ENCODE measurements at regions not wholly inside any gene's neighbourhood (a gene's known extent, or its start where the extent isn't known, plus 50 kb on each side); places are given as distances from the start of the nearest gene placed in this dataset.

GRCh38 chr1:112818990-112819689 is 104.0 kb upstream of the PPM1J start (continued):
- no peak for TF ChIP-seq SCRT2 (tag by site-specific recombination; IDR thresholded peaks at IDR 0.05)
- TF ChIP-seq ZNF596 (tag by site-specific recombination; IDR thresholded peaks at IDR 0.05) = no peak
- no peak for TF ChIP-seq ZNF776 (tag by site-specific recombination; IDR thresholded peaks at IDR 0.05; ENCODE audit: borderline replicate concordance)
- TF ChIP-seq MYNN (tag by site-specific recombination; IDR thresholded peaks at IDR 0.05; ENCODE audit: borderline replicate concordance) = no peak
- TF ChIP-seq, protein P1, sequence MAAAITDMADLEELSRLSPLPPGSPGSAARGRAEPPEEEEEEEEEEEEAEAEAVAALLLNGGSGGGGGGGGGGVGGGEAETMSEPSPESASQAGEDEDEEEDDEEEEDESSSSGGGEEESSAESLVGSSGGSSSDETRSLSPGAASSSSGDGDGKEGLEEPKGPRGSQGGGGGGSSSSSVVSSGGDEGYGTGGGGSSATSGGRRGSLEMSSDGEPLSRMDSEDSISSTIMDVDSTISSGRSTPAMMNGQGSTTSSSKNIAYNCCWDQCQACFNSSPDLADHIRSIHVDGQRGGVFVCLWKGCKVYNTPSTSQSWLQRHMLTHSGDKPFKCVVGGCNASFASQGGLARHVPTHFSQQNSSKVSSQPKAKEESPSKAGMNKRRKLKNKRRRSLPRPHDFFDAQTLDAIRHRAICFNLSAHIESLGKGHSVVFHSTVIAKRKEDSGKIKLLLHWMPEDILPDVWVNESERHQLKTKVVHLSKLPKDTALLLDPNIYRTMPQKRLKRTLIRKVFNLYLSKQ (tag by site-specific recombination; IDR thresholded peaks at IDR 0.05; ENCODE audit: borderline replicate concordance) = no peak
- peak; percentile 56; the same call in 1 of the 2 replicates for TF ChIP-seq ZBTB44 (tag by site-specific recombination; IDR thresholded peaks at IDR 0.05)
- no peak for TF ChIP-seq ZNF175 (tag by site-specific recombination; IDR thresholded peaks at IDR 0.05)
- no peak for TF ChIP-seq INSM2 (tag by site-specific recombination; IDR thresholded peaks at IDR 0.05)
- TF ChIP-seq ZNF423 (tag by site-specific recombination; IDR thresholded peaks at IDR 0.05) = no peak
- TF ChIP-seq ZFP69B (tag by site-specific recombination; IDR thresholded peaks at IDR 0.05) = peak; percentile 81; the same call in 1 of the 2 replicates
- TF ChIP-seq, protein P2, sequence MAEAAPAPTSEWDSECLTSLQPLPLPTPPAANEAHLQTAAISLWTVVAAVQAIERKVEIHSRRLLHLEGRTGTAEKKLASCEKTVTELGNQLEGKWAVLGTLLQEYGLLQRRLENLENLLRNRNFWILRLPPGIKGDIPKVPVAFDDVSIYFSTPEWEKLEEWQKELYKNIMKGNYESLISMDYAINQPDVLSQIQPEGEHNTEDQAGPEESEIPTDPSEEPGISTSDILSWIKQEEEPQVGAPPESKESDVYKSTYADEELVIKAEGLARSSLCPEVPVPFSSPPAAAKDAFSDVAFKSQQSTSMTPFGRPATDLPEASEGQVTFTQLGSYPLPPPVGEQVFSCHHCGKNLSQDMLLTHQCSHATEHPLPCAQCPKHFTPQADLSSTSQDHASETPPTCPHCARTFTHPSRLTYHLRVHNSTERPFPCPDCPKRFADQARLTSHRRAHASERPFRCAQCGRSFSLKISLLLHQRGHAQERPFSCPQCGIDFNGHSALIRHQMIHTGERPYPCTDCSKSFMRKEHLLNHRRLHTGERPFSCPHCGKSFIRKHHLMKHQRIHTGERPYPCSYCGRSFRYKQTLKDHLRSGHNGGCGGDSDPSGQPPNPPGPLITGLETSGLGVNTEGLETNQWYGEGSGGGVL (tag by site-specific recombination; IDR thresholded peaks at IDR 0.05) = no peak
- peak; percentile 44; the same call in 1 of the 2 replicates for TF ChIP-seq GLIS2 (tag by site-specific recombination; IDR thresholded peaks at IDR 0.05)
- TF ChIP-seq ZNF664 (tag by site-specific recombination; IDR thresholded peaks at IDR 0.05) = no peak
- TF ChIP-seq ZNF558 (tag by site-specific recombination; IDR thresholded peaks at IDR 0.05) = peak; percentile 59; the same call in 1 of the 2 replicates
- no peak for TF ChIP-seq ZNF530 (tag by site-specific recombination; IDR thresholded peaks at IDR 0.05; ENCODE audit: low read depth)
- TF ChIP-seq ZNF354C (tag by site-specific recombination; IDR thresholded peaks at IDR 0.05; ENCODE audit: borderline replicate concordance, low read depth) = no peak
- TF ChIP-seq ZNF747 (tag by site-specific recombination; IDR thresholded peaks at IDR 0.05) = no peak
- TF ChIP-seq ZNF658 (tag by site-specific recombination; IDR thresholded peaks at IDR 0.05) = no peak
- TF ChIP-seq ZNF416 (tag by site-specific recombination; IDR thresholded peaks at IDR 0.05) = no peak
- TF ChIP-seq, protein P3, sequence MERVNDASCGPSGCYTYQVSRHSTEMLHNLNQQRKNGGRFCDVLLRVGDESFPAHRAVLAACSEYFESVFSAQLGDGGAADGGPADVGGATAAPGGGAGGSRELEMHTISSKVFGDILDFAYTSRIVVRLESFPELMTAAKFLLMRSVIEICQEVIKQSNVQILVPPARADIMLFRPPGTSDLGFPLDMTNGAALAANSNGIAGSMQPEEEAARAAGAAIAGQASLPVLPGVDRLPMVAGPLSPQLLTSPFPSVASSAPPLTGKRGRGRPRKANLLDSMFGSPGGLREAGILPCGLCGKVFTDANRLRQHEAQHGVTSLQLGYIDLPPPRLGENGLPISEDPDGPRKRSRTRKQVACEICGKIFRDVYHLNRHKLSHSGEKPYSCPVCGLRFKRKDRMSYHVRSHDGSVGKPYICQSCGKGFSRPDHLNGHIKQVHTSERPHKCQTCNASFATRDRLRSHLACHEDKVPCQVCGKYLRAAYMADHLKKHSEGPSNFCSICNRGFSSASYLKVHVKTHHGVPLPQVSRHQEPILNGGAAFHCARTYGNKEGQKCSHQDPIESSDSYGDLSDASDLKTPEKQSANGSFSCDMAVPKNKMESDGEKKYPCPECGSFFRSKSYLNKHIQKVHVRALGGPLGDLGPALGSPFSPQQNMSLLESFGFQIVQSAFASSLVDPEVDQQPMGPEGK (tag by site-specific recombination; IDR thresholded peaks at IDR 0.05) = peak; percentile 33; the same call in 1 of the 2 replicates
- TF ChIP-seq ZNF561 (tag by site-specific recombination; IDR thresholded peaks at IDR 0.05; ENCODE audit: borderline replicate concordance) = no peak
- no peak for TF ChIP-seq ZBTB11 (tag by site-specific recombination; conservative IDR thresholded peaks at IDR 0.05; ENCODE audit: low read depth)
- peak; percentile 90 for TF ChIP-seq ZBTB21 (tag by site-specific recombination; IDR thresholded peaks at IDR 0.05)

Measured in HEK293 (cell line).